ENCODE measurements at regions not wholly inside any gene's neighbourhood (a gene's known extent, or its start where the extent isn't known, plus 50 kb on each side); places are given as distances from the start of the nearest gene placed in this dataset.

DNA sequence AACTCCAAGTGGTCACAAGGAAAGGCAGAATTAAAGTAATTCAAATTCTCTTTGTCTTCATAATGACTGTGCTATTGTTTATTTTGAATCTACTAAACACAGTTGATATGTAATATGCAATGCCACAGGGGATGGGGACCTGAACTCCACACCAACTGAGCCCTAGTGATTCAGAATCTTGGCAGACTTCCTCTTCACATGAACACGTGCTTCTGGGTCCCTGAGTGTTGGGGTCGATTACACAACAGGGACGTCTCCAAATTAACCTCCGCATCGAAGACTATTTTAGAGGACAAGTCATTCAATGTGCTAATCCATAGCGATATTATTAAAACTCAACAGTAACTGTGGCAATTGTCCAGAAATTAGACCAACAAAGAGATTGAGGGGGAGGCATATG is 95.3 kb upstream of the CARD11 start:
- TF ChIP-seq CTCF (IDR thresholded peaks at IDR 0.05) (no peak), POLR2A (IDR thresholded peaks at IDR 0.05) (no peak)
